IMR-90 (cell line): ENCODE measurements at regions not wholly inside any gene's neighbourhood (a gene's known extent, or its start where the extent isn't known, plus 50 kb on each side); places are given as distances from the start of the nearest gene placed in this dataset.

ENCODE experiments used
- ATAC-seq: fragments of 200-7000 bp; cut with Tn5 transposase; 2 replicates; pipeline ENCODE4 v1.9.1; 2020; ENCODE audit warnings: low read depth, mild to moderate bottlenecking, moderate library complexity
- BruUV-seq: library from RNA; stranded (reverse); fragments of 400-500 nt; replicated peaks from 2 replicates; lab custom pipeline; 2021; lab: Mats Ljungman, UMichigan
- CTCF ChIA-PET: fragments of 300-600 bp; formaldehyde crosslinking; extraction: SDS; loops from one replicate; lab custom pipeline; 2021; ENCODE audit warnings: antibody characterized with exemption; lab: Yijun Ruan, JAX
- POLR2A ChIA-PET: fragments of 300-600 bp; sonication (Branson Sonifier 250); formaldehyde crosslinking; loops from one replicate; lab custom pipeline; 2022; ENCODE audit warnings: antibody characterized with exemption; ENCODE audit not compliant: unreplicated experiment; lab: Charles Lee
- DNase-seq: peaks from one replicate; pipeline ENCODE4 v3.0.0; 2013
- H2AFZ ChIP-seq: replicated peaks from 2 replicates; pipeline ENCODE3; 2013; ENCODE audit warnings: low read length, mild to moderate bottlenecking; ENCODE audit not compliant: poor library complexity
- H2AK5ac ChIP-seq: 2 replicates; pipeline ENCODE4 v1.6.1; 2013; ENCODE audit warnings: low read depth, low read length, inconsistent platforms
- H2AK9ac ChIP-seq: replicated peaks from 2 replicates; pipeline ENCODE3; 2013; ENCODE audit warnings: mild to moderate bottlenecking, low read depth, low read length, moderate library complexity; ENCODE audit not compliant: poor library complexity
- H2BK120ac ChIP-seq: 2 replicates; pipeline ENCODE4 v1.6.1; 2013; ENCODE audit warnings: low read depth, low read length, inconsistent platforms
- H2BK15ac ChIP-seq: 3 replicates; pipeline ENCODE4 v1.6.1; 2013; ENCODE audit warnings: low read depth, low read length, inconsistent platforms
- H2BK20ac ChIP-seq: 2 replicates; pipeline ENCODE4 v1.6.1; 2013; ENCODE audit warnings: low read depth, mild to moderate bottlenecking, inconsistent platforms, low read length, moderate library complexity
- H2BK5ac ChIP-seq: 2 replicates; pipeline ENCODE4 v1.6.1; 2013; ENCODE audit warnings: mild to moderate bottlenecking, low read depth, low read length, inconsistent platforms; ENCODE audit not compliant: poor library complexity, severe bottlenecking
- H3K14ac ChIP-seq: replicated peaks from 2 replicates; pipeline ENCODE4 v1.6.1; 2013; ENCODE audit warnings: low read depth, low read length, inconsistent platforms
- H3K18ac ChIP-seq: 2 replicates; pipeline ENCODE4 v1.6.1; 2013; ENCODE audit warnings: low read depth, low read length, control low read depth
- H3K23ac ChIP-seq: 2 replicates; pipeline ENCODE4 v1.6.1; 2013; ENCODE audit warnings: low read depth, low read length, inconsistent platforms
- H3K27ac ChIP-seq: 2 replicates; pipeline ENCODE4 v1.5.1; 2013; ENCODE audit warnings: mild to moderate bottlenecking, control low read depth, low read length; ENCODE audit not compliant: insufficient read depth
- H3K27me3 ChIP-seq: 2 replicates; pipeline ENCODE4 v1.6.1; 2013; ENCODE audit warnings: low read length; ENCODE audit not compliant: control insufficient read depth, insufficient read depth
- H3K36me3 ChIP-seq: 2 replicates; pipeline ENCODE4 v1.6.1; 2013; ENCODE audit warnings: low read length, mixed read lengths; ENCODE audit not compliant: control insufficient read depth, insufficient read depth
- H3K4ac ChIP-seq: 2 replicates; pipeline ENCODE4 v1.6.1; 2013; ENCODE audit warnings: low read depth, low read length, inconsistent platforms
- H3K4me1 ChIP-seq: 2 replicates; pipeline ENCODE4 v1.6.1; 2013; ENCODE audit warnings: low read length, mixed read lengths; ENCODE audit not compliant: control insufficient read depth, insufficient read depth
- H3K4me2 ChIP-seq: 2 replicates; pipeline ENCODE4 v1.6.1; 2013; ENCODE audit warnings: low read depth, mild to moderate bottlenecking, control low read depth, low read length, moderate library complexity
- H3K4me3 ChIP-seq: 2 replicates; pipeline ENCODE4 v1.5.1; 2013; ENCODE audit warnings: low read depth, mild to moderate bottlenecking, control low read depth, low read length, moderate library complexity; ENCODE audit not compliant: insufficient read depth
- H3K56ac ChIP-seq: 2 replicates; pipeline ENCODE4 v1.6.1; 2013; ENCODE audit warnings: low read length, inconsistent platforms; ENCODE audit not compliant: insufficient read depth; ENCODE audit errors: extremely low read depth
- H3K79me1 ChIP-seq, 2 experiments: 2 replicates each; pipeline ENCODE4 v1.6.1; 2013; ENCODE audit warnings: low read length in 2 of 2, inconsistent platforms in 1 of 2, low read depth in 1 of 2
- H3K9ac ChIP-seq: 2 replicates; pipeline ENCODE4 v1.6.1; 2013; ENCODE audit warnings: low read depth, low read length, control low read depth
- H3K9me1 ChIP-seq: 2 replicates; pipeline ENCODE4 v1.6.1; 2013; ENCODE audit warnings: low read length, inconsistent platforms; ENCODE audit not compliant: insufficient read depth
- H3K9me3 ChIP-seq: 2 replicates; pipeline ENCODE4 v1.6.1; 2013; ENCODE audit warnings: low read length; ENCODE audit not compliant: control insufficient read depth, insufficient read depth
- H4K20me1 ChIP-seq: 2 replicates; pipeline ENCODE4 v1.6.1; 2013; ENCODE audit warnings: low read length, inconsistent platforms; ENCODE audit not compliant: insufficient read depth
- H4K5ac ChIP-seq: 2 replicates; pipeline ENCODE4 v1.6.1; 2013; ENCODE audit warnings: mild to moderate bottlenecking, low read depth, low read length, control low read depth
- H4K8ac ChIP-seq, 2 experiments: 2 replicates each; pipeline ENCODE4 v1.6.1; 2013; ENCODE audit warnings: low read depth in 2 of 2, low read length in 2 of 2, control low read depth in 1 of 2, inconsistent platforms in 1 of 2
- H4K91ac ChIP-seq: 2 replicates; pipeline ENCODE4 v1.6.1; 2013; ENCODE audit warnings: low read depth, low read length, inconsistent platforms; ENCODE audit not compliant: insufficient read depth
- MAFK ChIP-seq: IDR thresholded peaks from 2 replicates; pipeline ENCODE4 v1.6.1; 2012; ENCODE audit warnings: low read depth, low read length, improper control_type of control experiment
- POLR2A ChIP-seq: IDR thresholded peaks from 2 replicates; pipeline ENCODE4 v1.6.1; 2012; ENCODE audit warnings: mild to moderate bottlenecking, low read depth, low read length
- WGBS, 2 experiments: methylation state at CpG; one replicate each; pipeline versions ENCODE4 v1.1.5 to v1.1.7; 2013; ENCODE audit warnings: missing lambda C conversion rate in 2 of 2; ENCODE audit not compliant: insufficient read length in 1 of 2; ENCODE audit errors: extremely low coverage in 2 of 2; 5-methylcytosine and 5-hydroxymethylcytosine counted together
- dilution Hi-C: fragments of 300-500 bp; cut with HindIII; formaldehyde crosslinking; loops from one replicate; pipeline ENCODE4 v1.14.3; 2018; ENCODE audit warnings: low sequenced_read_pairs; ENCODE audit not compliant: unreplicated experiment
- in situ Hi-C: fragments of 300-500 bp; cut with MboI; formaldehyde crosslinking; loops from 3 replicates; pipeline ENCODE4 v1.14.3; 2019; ENCODE audit warnings: low sequenced_read_pairs, inconsistent platforms, mixed read lengths
- intact Hi-C: fragments of 100-400 bp; cut with micrococcal nuclease; formaldehyde crosslinking; loops from 2 replicates; pipeline ENCODE4 v1.10.0; 2022

DNA sequence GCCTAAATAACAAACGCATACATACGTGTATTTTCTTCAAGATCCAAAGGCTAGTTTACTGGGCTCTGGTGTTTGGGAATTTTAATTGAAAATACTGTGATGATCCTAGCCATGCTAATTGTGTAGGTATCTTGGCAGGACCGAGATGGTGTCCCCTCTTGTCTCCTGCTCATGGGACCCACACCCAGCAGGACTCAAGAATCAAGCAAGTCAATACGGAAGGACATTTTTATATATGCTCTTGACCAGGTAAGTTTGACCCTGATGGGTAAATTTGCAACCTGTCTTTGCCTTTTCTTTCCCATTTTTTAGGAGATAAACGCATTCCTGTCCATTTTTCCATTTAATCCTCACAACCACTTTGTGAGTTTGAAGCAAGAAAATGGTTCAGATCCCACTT, 111.8 kb upstream of the MYCN start:
- intact Hi-C loops: no loop called here
- no peak overlapping the region for H3K56ac ChIP-seq
- WGBS, 2 experiments: 0% methylated on average over 1 of the region's 5 CpGs; no CpG with 5 or more reads in 1 of the 2 experiments
- no peak overlapping the region for H2BK20ac ChIP-seq
- no peak overlapping the region for H3K27ac ChIP-seq
- no peak overlapping the region for H2BK5ac ChIP-seq
- H3K23ac ChIP-seq: no peak overlapping the region
- no peak overlapping the region for H4K5ac ChIP-seq
- no peak overlapping the region for H4K91ac ChIP-seq
- H4K20me1 ChIP-seq: no peaks in the 10 kb centered on the region
- H3K4me1 ChIP-seq: no peaks in the 10 kb centered on the region
- no peaks in the 10 kb centered on the region for H3K79me1 ChIP-seq
- H3K27me3 ChIP-seq: no peaks in the 10 kb centered on the region
- no peaks in the 10 kb centered on the region for H3K9me1 ChIP-seq
- ATAC-seq: no peak
- CTCF ChIA-PET: no interaction called here
- no peak overlapping the region for H2BK120ac ChIP-seq
- H3K36me3 ChIP-seq: no peaks in the 10 kb centered on the region
- BruUV-seq: no TSS peak
- H3K9me3 ChIP-seq: peaks cover 39% of the 10 kb centered on the region
- no peak overlapping the region for H2BK15ac ChIP-seq
- no peak overlapping the region for H2AK5ac ChIP-seq
- H4K8ac ChIP-seq: no peak overlapping the region
- dilution Hi-C loops: no loop called here
- no peak overlapping the region for H3K14ac ChIP-seq
- no peak overlapping the region for H2AFZ ChIP-seq
- H3K18ac ChIP-seq: no peak overlapping the region
- POLR2A ChIA-PET: no interaction called here
- in situ Hi-C loops: no loop called here
- no peak overlapping the region for H3K4ac ChIP-seq
- no peak overlapping the region for H3K4me2 ChIP-seq
- H3K9ac ChIP-seq: no peak overlapping the region
- no peak overlapping the region for H3K4me3 ChIP-seq
- no peak for DNase-seq
- H2AK9ac ChIP-seq: no peak overlapping the region
- TF ChIP-seq MAFK (no peak), POLR2A (no peak)
